ENCODE measurements at regions not wholly inside any gene's neighbourhood (a gene's known extent, or its start where the extent isn't known, plus 50 kb on each side); places are given as distances from the start of the nearest gene placed in this dataset.

GRCh38 chrX:65941775-65942174 is 98.1 kb downstream of the VSIG4 start:
- TF ChIP-seq CTCF (IDR thresholded peaks at IDR 0.05; ENCODE audit: low read depth, low read length, poor library complexity, severe bottlenecking) (no peak), EZH2phosphoT487 (IDR thresholded peaks at IDR 0.05; ENCODE audit: borderline replicate concordance, low read length) (no peak)
